HepG2 (cell line): ENCODE measurements at regions not wholly inside any gene's neighbourhood (a gene's known extent, or its start where the extent isn't known, plus 50 kb on each side); places are given as distances from the start of the nearest gene placed in this dataset.

Source experiments
- ATAC-seq: fragments of 200-7000 bp; cut with Tn5 transposase; 3 replicates; pipeline ENCODE4 v1.9.1; 2020; ENCODE audit warnings: mild to moderate bottlenecking, moderate library complexity
- BruUV-seq: library from RNA; stranded (reverse); fragments of 400-500 nt; replicated peaks from 2 replicates; lab custom pipeline; 2021; lab: Mats Ljungman, UMichigan
- CTCF ChIA-PET: fragments of 300-600 bp; formaldehyde crosslinking; extraction: SDS; loops from one replicate; lab custom pipeline; 2021; ENCODE audit warnings: low total read pairs, inconsistent platforms, low intra/inter-chr PET ratio; lab: Yijun Ruan, JAX
- POLR2A ChIA-PET: fragments of 350-600 bp; sonication (Branson Sonifier 250); formaldehyde crosslinking; loops from one replicate; lab custom pipeline; 2020; ENCODE audit warnings: antibody characterized with exemption, inconsistent platforms; lab: Yijun Ruan, JAX
- DNase-seq: peaks from one replicate; pipeline ENCODE4 v3.0.0-alpha.2; 2015; ENCODE audit warnings: low spot score
- FAIRE-seq: peaks from 3 replicates; lab custom pipeline; 2011; peaks lifted over from hg19 to GRCh38; lab: Jason Lieb, UNC
- H2AFZ ChIP-seq: one replicate; pipeline ENCODE4 v1.6.1; 2011; ENCODE audit warnings: low read length, inconsistent platforms
- H3K27ac ChIP-seq: fragments of 300-600 bp; 3 replicates; pipeline ENCODE4 v1.8.0; 2011; ENCODE audit warnings: mixed run types, mild to moderate bottlenecking, mixed read lengths, low read length, inconsistent platforms; ENCODE audit not compliant: insufficient read depth; ENCODE audit errors: extremely low read length
- H3K27me3 ChIP-seq, 2 experiments: fragments of 200-600 bp in 1 of 2; 2 replicates in 1 of 2; 3 replicates in 1 of 2; pipeline versions ENCODE4 v1.6.0 to v1.8.0; 2011; ENCODE audit warnings: low read length in 2 of 2, mild to moderate bottlenecking in 2 of 2, moderate library complexity in 2 of 2, inconsistent platforms in 1 of 2; ENCODE audit not compliant: insufficient read depth in 2 of 2, control insufficient read depth in 1 of 2
- H3K36me3 ChIP-seq, 2 experiments: fragments of 200-600 bp in 1 of 2; replicated peaks in 1 of 2; 2 replicates in 1 of 2; 3 replicates in 1 of 2; pipeline versions ENCODE4 v1.5.1 to v1.8.0; 2011; ENCODE audit warnings: low read length in 2 of 2, inconsistent platforms in 1 of 2; ENCODE audit not compliant: insufficient read depth in 2 of 2, control insufficient read depth in 1 of 2
- H3K4me1 ChIP-seq: 2 replicates; pipeline ENCODE4 v1.5.1; 2012; ENCODE audit warnings: low read length, inconsistent platforms; ENCODE audit not compliant: insufficient read depth
- H3K4me2 ChIP-seq: 2 replicates; pipeline ENCODE4 v1.6.0; 2011; ENCODE audit warnings: low read depth, low read length, inconsistent platforms
- H3K4me3 ChIP-seq, 3 experiments: fragments of 200-600 bp in 1 of 3; sonication (generic), shearing (Covaris generic) in 1 of 3; replicated peaks in 1 of 3; 2 replicates each; pipeline ENCODE4 v1.5.1; 2011 to 2016; ENCODE audit warnings: low read length in 3 of 3, inconsistent platforms in 2 of 3, low read depth in 2 of 3, mild to moderate bottlenecking in 2 of 3, control low read depth in 1 of 3, mixed read lengths in 1 of 3; ENCODE audit not compliant: insufficient read depth in 1 of 3
- H3K79me2 ChIP-seq: one replicate; pipeline ENCODE4 v1.6.1; 2011; ENCODE audit warnings: low read length, inconsistent platforms; ENCODE audit not compliant: insufficient read depth
- H3K9ac ChIP-seq: 2 replicates; pipeline ENCODE4 v1.6.0; 2011; ENCODE audit warnings: mild to moderate bottlenecking, low read depth, low read length, inconsistent platforms; ENCODE audit not compliant: insufficient read depth
- H3K9me3 ChIP-seq: 2 replicates; pipeline ENCODE4 v1.5.1; 2012; ENCODE audit warnings: mild to moderate bottlenecking, low read length
- H4K20me1 ChIP-seq: 2 replicates; pipeline ENCODE4 v1.6.0; 2011; ENCODE audit warnings: inconsistent platforms, mild to moderate bottlenecking, low read length, moderate library complexity; ENCODE audit not compliant: insufficient read depth
- MAFK ChIP-seq, 2 experiments: IDR thresholded peaks in 1 of 2; conservative IDR thresholded peaks in 1 of 2; 2 replicates each; pipeline ENCODE4 v1.6.1; 2011; ENCODE audit warnings: improper control_type of control experiment in 2 of 2, low read length in 2 of 2
- MEF2D ChIP-seq: sonication (generic); formaldehyde crosslinking; IDR thresholded peaks from 2 replicates; pipeline ENCODE4 v1.5.1; 2020; ENCODE audit warnings: mild to moderate bottlenecking, missing genetic modification reagents
- NR2F2 ChIP-seq: IDR thresholded peaks from 2 replicates; pipeline ENCODE4 v1.6.1; 2012; ENCODE audit warnings: low read depth, inconsistent platforms, borderline replicate concordance
- PRMT3 ChIP-seq: sonication (generic); formaldehyde crosslinking; IDR thresholded peaks from 2 replicates; pipeline ENCODE4 v1.8.1; 2022; ENCODE audit warnings: low read depth, mild to moderate bottlenecking, moderate library complexity, missing genetic modification reagents, borderline replicate concordance
- ZNF564 ChIP-seq: sonication (generic); formaldehyde crosslinking; IDR thresholded peaks from 2 replicates; pipeline ENCODE4 v1.8.1; 2023; ENCODE audit warnings: mild to moderate bottlenecking, missing genetic modification reagents
- WGBS: methylation state at CpG from one replicate; pipeline ENCODE4 v1.1.6; 2017; ENCODE audit warnings: low lambda C conversion rate; 5-methylcytosine and 5-hydroxymethylcytosine counted together
- in situ Hi-C: cut with HindIII; loops from 2 replicates; pipeline ENCODE4 v1.10.0; 2017; ENCODE audit warnings: low pct_unique_long_range_greater_than_20kb; ENCODE audit not compliant: extremely low pct_ligation_motif_present
- intact Hi-C: fragments of 100-400 bp; cut with micrococcal nuclease; formaldehyde crosslinking; loops from one replicate; pipeline ENCODE4 v1.10.0; 2022; ENCODE audit not compliant: unreplicated experiment
- TF ChIP-seq, protein P1 (sequence below): sonication (generic); formaldehyde crosslinking; IDR thresholded peaks from 2 replicates; pipeline ENCODE4 v1.4.0; 2020; ENCODE audit warnings: mild to moderate bottlenecking, missing genetic modification reagents
- TF ChIP-seq, protein P2 (sequence below): sonication (generic); formaldehyde crosslinking; conservative IDR thresholded peaks from 2 replicates; pipeline ENCODE4 v1.8.0; 2022; ENCODE audit warnings: mild to moderate bottlenecking, moderate library complexity, missing genetic modification reagents
- TF ChIP-seq, protein P3 (sequence below): sonication (generic); formaldehyde crosslinking; conservative IDR thresholded peaks from 2 replicates; pipeline ENCODE4 v1.4.0; 2020; ENCODE audit warnings: missing genetic modification reagents

DNA sequence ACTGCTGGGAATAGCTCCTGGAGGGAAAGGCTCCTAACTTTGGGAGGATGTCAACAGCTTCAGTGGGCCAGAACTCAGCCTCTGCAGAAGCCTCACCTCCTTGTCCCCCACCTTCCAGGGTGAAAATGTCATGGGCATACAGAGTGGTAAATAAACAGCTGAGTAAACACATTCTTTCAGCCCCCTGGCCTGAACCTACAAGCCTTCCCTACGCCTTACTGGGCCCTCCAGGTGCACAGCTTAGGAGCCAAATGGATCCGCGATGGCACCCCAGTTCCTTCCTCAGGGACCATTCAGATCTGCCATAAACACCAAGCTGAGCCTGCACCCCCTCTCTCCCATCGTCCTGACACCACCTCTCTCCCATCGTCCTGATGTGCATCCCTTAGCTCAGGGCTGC is 126.2 kb upstream of the IGF1R start:
- no peaks in the 10 kb centered on the region for H3K9me3 ChIP-seq
- H3K4me3 ChIP-seq: no peak overlapping the region
- peaks cover 0 to 21% of the 10 kb centered on the region in 2 experiments; a peak in 2 of 5 replicates for H3K27me3 ChIP-seq
- TF ChIP-seq, protein P1, sequence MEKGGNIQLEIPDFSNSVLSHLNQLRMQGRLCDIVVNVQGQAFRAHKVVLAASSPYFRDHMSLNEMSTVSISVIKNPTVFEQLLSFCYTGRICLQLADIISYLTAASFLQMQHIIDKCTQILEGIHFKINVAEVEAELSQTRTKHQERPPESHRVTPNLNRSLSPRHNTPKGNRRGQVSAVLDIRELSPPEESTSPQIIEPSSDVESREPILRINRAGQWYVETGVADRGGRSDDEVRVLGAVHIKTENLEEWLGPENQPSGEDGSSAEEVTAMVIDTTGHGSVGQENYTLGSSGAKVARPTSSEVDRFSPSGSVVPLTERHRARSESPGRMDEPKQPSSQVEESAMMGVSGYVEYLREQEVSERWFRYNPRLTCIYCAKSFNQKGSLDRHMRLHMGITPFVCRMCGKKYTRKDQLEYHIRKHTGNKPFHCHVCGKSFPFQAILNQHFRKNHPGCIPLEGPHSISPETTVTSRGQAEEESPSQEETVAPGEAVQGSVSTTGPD: no peak
- no peak for TF ChIP-seq MEF2D (CRISPR knock-in tag)
- peak; percentile 38 to 42; a peak in 1 of 4 replicates for TF ChIP-seq MAFK (conservative IDR thresholded peaks at IDR 0.05 in 1 of 2, IDR thresholded peaks at IDR 0.05 in 1 of 2; ENCODE audit: low read length in 2 of 2)
- TF ChIP-seq, protein P2, sequence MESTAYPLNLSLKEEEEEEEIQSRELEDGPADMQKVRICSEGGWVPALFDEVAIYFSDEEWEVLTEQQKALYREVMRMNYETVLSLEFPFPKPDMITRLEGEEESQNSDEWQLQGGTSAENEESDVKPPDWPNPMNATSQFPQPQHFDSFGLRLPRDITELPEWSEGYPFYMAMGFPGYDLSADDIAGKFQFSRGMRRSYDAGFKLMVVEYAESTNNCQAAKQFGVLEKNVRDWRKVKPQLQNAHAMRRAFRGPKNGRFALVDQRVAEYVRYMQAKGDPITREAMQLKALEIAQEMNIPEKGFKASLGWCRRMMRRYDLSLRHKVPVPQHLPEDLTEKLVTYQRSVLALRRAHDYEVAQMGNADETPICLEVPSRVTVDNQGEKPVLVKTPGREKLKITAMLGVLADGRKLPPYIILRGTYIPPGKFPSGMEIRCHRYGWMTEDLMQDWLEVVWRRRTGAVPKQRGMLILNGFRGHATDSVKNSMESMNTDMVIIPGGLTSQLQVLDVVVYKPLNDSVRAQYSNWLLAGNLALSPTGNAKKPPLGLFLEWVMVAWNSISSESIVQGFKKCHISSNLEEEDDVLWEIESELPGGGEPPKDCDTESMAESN (CRISPR knock-in tag): no peak
- no peak for TF ChIP-seq PRMT3 (CRISPR knock-in tag)
- TF ChIP-seq NR2F2: no peak
- TF ChIP-seq, protein P3, sequence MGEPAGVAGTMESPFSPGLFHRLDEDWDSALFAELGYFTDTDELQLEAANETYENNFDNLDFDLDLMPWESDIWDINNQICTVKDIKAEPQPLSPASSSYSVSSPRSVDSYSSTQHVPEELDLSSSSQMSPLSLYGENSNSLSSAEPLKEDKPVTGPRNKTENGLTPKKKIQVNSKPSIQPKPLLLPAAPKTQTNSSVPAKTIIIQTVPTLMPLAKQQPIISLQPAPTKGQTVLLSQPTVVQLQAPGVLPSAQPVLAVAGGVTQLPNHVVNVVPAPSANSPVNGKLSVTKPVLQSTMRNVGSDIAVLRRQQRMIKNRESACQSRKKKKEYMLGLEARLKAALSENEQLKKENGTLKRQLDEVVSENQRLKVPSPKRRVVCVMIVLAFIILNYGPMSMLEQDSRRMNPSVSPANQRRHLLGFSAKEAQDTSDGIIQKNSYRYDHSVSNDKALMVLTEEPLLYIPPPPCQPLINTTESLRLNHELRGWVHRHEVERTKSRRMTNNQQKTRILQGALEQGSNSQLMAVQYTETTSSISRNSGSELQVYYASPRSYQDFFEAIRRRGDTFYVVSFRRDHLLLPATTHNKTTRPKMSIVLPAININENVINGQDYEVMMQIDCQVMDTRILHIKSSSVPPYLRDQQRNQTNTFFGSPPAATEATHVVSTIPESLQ (CRISPR knock-in tag): no peak
- no peak for TF ChIP-seq ZNF564 (CRISPR knock-in tag)
- TF ChIP-seq, all 625 proteins: peak for 1
- Histone ChIP-seq H3K27ac (no peak overlapping the region), H3K36me3 (no peaks in the 10 kb centered on the region), H3K4me2 (no peak overlapping the region), H2AFZ (no peak overlapping the region), H3K79me2 (no peaks in the 10 kb centered on the region), H3K4me1 (peaks cover 46% of the 10 kb centered on the region), H3K9ac (no peak overlapping the region), H4K20me1 (no peaks in the 10 kb centered on the region)
- in situ Hi-C loops (loop anchor here (5.0 kb wide), 1 partner anchor 135 kb away; no protein-coding TSS in a partner anchor), intact Hi-C loops (no loop called here)
- DNase-seq: no peak
- POLR2A ChIA-PET: no interaction called here
- no peak for ATAC-seq
- 0% methylated on average over 4 of the region's 5 CpGs for WGBS
- no peak for FAIRE-seq
- CTCF ChIA-PET: no interaction called here
- BruUV-seq: no TSS peak
